ENCODE measurements at regions not wholly inside any gene's neighbourhood (a gene's known extent, or its start where the extent isn't known, plus 50 kb on each side); places are given as distances from the start of the nearest gene placed in this dataset.

DNA sequence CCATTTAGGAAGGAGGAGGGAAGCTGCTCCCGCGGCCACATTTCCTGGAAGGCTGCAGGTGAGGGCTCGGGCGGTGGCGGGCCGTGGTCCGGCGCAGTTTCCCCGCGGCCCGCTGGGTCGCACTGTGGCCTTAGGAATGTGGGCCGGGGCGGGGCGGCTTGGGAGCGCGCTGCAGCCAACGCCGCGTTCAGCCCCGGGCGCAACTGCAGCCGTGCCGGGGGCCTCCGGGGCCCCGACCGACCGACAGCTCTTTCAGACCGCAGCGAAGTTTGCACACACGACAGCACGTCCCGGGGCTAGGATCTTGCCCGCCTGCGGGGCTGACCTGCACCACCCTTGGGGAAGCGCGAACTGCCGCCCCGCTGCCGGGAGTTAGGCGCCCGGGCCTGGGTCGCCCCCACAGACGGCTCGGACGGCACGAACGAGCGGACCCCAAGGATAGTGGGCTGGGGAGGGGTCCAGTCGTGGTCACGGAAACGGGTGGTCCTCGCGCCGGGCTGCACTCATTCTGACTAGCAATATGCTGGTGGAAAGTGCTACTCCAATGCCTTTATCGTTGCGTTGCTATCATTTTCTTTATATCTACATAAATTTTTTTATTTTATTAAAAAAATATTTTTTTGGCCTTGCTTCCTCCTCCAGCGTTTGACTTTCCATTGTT, 69.9 kb upstream of the DLX2 start:
- FAIRE-seq (no peak), ATAC-seq (peak; percentile 100), DNase-seq (ENCODE audit: low read depth in 1 of 2, low spot score in 1 of 2) (peak; percentile 58 to 68)
- Histone ChIP-seq H3K9me3 (no peaks in the 10 kb centered on the region), H3K4me2 (peak overlapping the region; percentile 88), H3K4me1 (peaks cover 5% of the 10 kb centered on the region; the same call in 1 of the 3 replicates), H3K4me3 (peak overlapping the region; percentile 61), H3K27ac (peak overlapping the region; percentile 62 to 75; a peak in 5 of 6 replicates)
- TF ChIP-seq SMC3 (IDR thresholded peaks at IDR 0.05): peak; percentile 99
- TF ChIP-seq, protein P1, sequence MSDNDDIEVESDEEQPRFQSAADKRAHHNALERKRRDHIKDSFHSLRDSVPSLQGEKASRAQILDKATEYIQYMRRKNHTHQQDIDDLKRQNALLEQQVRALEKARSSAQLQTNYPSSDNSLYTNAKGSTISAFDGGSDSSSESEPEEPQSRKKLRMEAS (IDR thresholded peaks at IDR 0.05): peak; percentile 52; the same call in 1 of the 2 replicates
- TF ChIP-seq RAD21 (conservative IDR thresholded peaks at IDR 0.05 in 1 of 2, IDR thresholded peaks at IDR 0.05 in 1 of 2): peak; percentile 92 to 99
- TF ChIP-seq FOXS1 (CRISPR knock-in tag; IDR thresholded peaks at IDR 0.05): no peak
- no peak for TF ChIP-seq EP300 (IDR thresholded peaks at IDR 0.05)
- no peak for TF ChIP-seq JUN (IDR thresholded peaks at IDR 0.05)
- TF ChIP-seq, protein P2, sequence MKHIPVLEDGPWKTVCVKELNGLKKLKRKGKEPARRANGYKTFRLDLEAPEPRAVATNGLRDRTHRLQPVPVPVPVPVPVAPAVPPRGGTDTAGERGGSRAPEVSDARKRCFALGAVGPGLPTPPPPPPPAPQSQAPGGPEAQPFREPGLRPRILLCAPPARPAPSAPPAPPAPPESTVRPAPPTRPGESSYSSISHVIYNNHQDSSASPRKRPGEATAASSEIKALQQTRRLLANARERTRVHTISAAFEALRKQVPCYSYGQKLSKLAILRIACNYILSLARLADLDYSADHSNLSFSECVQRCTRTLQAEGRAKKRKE (CRISPR knock-in tag; IDR thresholded peaks at IDR 0.05; ENCODE audit: low read depth): no peak
- TF ChIP-seq, protein P3, sequence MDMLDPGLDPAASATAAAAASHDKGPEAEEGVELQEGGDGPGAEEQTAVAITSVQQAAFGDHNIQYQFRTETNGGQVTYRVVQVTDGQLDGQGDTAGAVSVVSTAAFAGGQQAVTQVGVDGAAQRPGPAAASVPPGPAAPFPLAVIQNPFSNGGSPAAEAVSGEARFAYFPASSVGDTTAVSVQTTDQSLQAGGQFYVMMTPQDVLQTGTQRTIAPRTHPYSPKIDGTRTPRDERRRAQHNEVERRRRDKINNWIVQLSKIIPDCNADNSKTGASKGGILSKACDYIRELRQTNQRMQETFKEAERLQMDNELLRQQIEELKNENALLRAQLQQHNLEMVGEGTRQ (IDR thresholded peaks at IDR 0.05): no peak
- TF ChIP-seq, protein P4, sequence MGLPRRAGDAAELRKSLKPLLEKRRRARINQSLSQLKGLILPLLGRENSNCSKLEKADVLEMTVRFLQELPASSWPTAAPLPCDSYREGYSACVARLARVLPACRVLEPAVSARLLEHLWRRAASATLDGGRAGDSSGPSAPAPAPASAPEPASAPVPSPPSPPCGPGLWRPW (IDR thresholded peaks at IDR 0.05): no peak
- no peak for TF ChIP-seq HOXB13 (CRISPR knock-in tag; IDR thresholded peaks at IDR 0.05; ENCODE audit: low read depth)
- no peak for TF ChIP-seq PHF8 (IDR thresholded peaks at IDR 0.05; ENCODE audit: borderline replicate concordance, low read depth)
- TF ChIP-seq, protein P5, sequence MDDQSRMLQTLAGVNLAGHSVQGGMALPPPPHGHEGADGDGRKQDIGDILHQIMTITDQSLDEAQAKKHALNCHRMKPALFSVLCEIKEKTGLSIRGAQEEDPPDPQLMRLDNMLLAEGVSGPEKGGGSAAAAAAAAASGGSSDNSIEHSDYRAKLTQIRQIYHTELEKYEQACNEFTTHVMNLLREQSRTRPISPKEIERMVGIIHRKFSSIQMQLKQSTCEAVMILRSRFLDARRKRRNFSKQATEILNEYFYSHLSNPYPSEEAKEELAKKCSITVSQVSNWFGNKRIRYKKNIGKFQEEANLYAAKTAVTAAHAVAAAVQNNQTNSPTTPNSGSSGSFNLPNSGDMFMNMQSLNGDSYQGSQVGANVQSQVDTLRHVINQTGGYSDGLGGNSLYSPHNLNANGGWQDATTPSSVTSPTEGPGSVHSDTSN (IDR thresholded peaks at IDR 0.05): no peak
- no peak for TF ChIP-seq MAFK (IDR thresholded peaks at IDR 0.05; ENCODE audit: partially characterized antibody)
- TF ChIP-seq CBX8 (IDR thresholded peaks at IDR 0.05): no peak
- no peak for TF ChIP-seq KDM5A (IDR thresholded peaks at IDR 0.05)
- TF ChIP-seq RNF2 (IDR thresholded peaks at IDR 0.05; ENCODE audit: borderline replicate concordance, low read depth): no peak
- no peak for TF ChIP-seq ZSCAN20 (CRISPR knock-in tag; IDR thresholded peaks at IDR 0.05)
- TF ChIP-seq, protein P6, sequence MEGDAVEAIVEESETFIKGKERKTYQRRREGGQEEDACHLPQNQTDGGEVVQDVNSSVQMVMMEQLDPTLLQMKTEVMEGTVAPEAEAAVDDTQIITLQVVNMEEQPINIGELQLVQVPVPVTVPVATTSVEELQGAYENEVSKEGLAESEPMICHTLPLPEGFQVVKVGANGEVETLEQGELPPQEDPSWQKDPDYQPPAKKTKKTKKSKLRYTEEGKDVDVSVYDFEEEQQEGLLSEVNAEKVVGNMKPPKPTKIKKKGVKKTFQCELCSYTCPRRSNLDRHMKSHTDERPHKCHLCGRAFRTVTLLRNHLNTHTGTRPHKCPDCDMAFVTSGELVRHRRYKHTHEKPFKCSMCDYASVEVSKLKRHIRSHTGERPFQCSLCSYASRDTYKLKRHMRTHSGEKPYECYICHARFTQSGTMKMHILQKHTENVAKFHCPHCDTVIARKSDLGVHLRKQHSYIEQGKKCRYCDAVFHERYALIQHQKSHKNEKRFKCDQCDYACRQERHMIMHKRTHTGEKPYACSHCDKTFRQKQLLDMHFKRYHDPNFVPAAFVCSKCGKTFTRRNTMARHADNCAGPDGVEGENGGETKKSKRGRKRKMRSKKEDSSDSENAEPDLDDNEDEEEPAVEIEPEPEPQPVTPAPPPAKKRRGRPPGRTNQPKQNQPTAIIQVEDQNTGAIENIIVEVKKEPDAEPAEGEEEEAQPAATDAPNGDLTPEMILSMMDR (IDR thresholded peaks at IDR 0.05): peak; percentile 94
- no peak for TF ChIP-seq NFE2L2 (conservative IDR thresholded peaks at IDR 0.05; ENCODE audit: low read length)
- TF ChIP-seq RCOR1 (IDR thresholded peaks at IDR 0.05; ENCODE audit: low read depth, low read length): no peak
- TF ChIP-seq POLR2A (IDR thresholded peaks at IDR 0.05; ENCODE audit: low read length): no peak
- no peak for TF ChIP-seq CBX2 (IDR thresholded peaks at IDR 0.05; ENCODE audit: borderline replicate concordance, low read depth)
- TF ChIP-seq CHD4 (IDR thresholded peaks at IDR 0.05; ENCODE audit: borderline replicate concordance): no peak
- TF ChIP-seq HDAC2 (IDR thresholded peaks at IDR 0.05): no peak
- no peak for TF ChIP-seq FOSL2 (IDR thresholded peaks at IDR 0.05)
- TF ChIP-seq FOSL2 (CRISPR knock-in tag; IDR thresholded peaks at IDR 0.05): no peak
- TF ChIP-seq ZC3H11A (IDR thresholded peaks at IDR 0.05): no peak
- TF ChIP-seq HOXA7 (CRISPR knock-in tag; IDR thresholded peaks at IDR 0.05): no peak
- CTCF ChIA-PET: interaction anchor here (0.6 to 15.7 kb wide), 49 partner anchors 8 to 703 kb away, joined by 3 to 403 read pairs (median 5); partner anchors contain the start of gene ITGA6
- POLR2A ChIA-PET: no interaction called here
- WGBS (ENCODE audit: missing lambda C conversion rate): 6% methylated on average over 25 of the region's 58 CpGs

Measured in A549 (cell line).